ENCODE measurements at regions not wholly inside any gene's neighbourhood (a gene's known extent, or its start where the extent isn't known, plus 50 kb on each side); places are given as distances from the start of the nearest gene placed in this dataset.

- TF ChIP-seq, protein P1, sequence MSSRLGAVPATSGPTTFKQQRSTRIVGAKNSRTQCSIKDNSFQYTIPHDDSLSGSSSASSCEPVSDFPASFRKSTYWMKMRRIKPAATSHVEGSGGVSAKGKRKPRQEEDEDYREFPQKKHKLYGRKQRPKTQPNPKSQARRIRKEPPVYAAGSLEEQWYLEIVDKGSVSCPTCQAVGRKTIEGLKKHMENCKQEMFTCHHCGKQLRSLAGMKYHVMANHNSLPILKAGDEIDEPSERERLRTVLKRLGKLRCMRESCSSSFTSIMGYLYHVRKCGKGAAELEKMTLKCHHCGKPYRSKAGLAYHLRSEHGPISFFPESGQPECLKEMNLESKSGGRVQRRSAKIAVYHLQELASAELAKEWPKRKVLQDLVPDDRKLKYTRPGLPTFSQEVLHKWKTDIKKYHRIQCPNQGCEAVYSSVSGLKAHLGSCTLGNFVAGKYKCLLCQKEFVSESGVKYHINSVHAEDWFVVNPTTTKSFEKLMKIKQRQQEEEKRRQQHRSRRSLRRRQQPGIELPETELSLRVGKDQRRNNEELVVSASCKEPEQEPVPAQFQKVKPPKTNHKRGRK (CRISPR knock-in tag; IDR thresholded peaks at IDR 0.05; ENCODE audit: borderline replicate concordance) = no peak
- TF ChIP-seq CTCF (IDR thresholded peaks at IDR 0.05) (no peak), FOXP4 (CRISPR knock-in tag; IDR thresholded peaks at IDR 0.05) (no peak), AR (CRISPR knock-in tag; IDR thresholded peaks at IDR 0.05) (no peak), ZNF121 (CRISPR knock-in tag; IDR thresholded peaks at IDR 0.05) (no peak), FOXJ3 (CRISPR knock-in tag; IDR thresholded peaks at IDR 0.05; ENCODE audit: borderline replicate concordance) (no peak), NR1H2 (CRISPR knock-in tag; IDR thresholded peaks at IDR 0.05) (no peak), TP53 (CRISPR knock-in tag; IDR thresholded peaks at IDR 0.05) (no peak), FOXP1 (CRISPR knock-in tag; IDR thresholded peaks at IDR 0.05; ENCODE audit: borderline replicate concordance) (no peak)
- TF ChIP-seq, protein P2, sequence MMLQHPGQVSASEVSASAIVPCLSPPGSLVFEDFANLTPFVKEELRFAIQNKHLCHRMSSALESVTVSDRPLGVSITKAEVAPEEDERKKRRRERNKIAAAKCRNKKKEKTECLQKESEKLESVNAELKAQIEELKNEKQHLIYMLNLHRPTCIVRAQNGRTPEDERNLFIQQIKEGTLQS (CRISPR knock-in tag; conservative IDR thresholded peaks at IDR 0.05) = no peak
- TF ChIP-seq, protein P3, sequence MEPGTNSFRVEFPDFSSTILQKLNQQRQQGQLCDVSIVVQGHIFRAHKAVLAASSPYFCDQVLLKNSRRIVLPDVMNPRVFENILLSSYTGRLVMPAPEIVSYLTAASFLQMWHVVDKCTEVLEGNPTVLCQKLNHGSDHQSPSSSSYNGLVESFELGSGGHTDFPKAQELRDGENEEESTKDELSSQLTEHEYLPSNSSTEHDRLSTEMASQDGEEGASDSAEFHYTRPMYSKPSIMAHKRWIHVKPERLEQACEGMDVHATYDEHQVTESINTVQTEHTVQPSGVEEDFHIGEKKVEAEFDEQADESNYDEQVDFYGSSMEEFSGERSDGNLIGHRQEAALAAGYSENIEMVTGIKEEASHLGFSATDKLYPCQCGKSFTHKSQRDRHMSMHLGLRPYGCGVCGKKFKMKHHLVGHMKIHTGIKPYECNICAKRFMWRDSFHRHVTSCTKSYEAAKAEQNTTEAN (CRISPR knock-in tag; IDR thresholded peaks at IDR 0.05) = no peak
- TF ChIP-seq, protein P4, sequence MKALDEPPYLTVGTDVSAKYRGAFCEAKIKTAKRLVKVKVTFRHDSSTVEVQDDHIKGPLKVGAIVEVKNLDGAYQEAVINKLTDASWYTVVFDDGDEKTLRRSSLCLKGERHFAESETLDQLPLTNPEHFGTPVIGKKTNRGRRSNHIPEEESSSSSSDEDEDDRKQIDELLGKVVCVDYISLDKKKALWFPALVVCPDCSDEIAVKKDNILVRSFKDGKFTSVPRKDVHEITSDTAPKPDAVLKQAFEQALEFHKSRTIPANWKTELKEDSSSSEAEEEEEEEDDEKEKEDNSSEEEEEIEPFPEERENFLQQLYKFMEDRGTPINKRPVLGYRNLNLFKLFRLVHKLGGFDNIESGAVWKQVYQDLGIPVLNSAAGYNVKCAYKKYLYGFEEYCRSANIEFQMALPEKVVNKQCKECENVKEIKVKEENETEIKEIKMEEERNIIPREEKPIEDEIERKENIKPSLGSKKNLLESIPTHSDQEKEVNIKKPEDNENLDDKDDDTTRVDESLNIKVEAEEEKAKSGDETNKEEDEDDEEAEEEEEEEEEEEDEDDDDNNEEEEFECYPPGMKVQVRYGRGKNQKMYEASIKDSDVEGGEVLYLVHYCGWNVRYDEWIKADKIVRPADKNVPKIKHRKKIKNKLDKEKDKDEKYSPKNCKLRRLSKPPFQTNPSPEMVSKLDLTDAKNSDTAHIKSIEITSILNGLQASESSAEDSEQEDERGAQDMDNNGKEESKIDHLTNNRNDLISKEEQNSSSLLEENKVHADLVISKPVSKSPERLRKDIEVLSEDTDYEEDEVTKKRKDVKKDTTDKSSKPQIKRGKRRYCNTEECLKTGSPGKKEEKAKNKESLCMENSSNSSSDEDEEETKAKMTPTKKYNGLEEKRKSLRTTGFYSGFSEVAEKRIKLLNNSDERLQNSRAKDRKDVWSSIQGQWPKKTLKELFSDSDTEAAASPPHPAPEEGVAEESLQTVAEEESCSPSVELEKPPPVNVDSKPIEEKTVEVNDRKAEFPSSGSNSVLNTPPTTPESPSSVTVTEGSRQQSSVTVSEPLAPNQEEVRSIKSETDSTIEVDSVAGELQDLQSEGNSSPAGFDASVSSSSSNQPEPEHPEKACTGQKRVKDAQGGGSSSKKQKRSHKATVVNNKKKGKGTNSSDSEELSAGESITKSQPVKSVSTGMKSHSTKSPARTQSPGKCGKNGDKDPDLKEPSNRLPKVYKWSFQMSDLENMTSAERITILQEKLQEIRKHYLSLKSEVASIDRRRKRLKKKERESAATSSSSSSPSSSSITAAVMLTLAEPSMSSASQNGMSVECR (CRISPR knock-in tag; IDR thresholded peaks at IDR 0.05; ENCODE audit: borderline replicate concordance) = no peak
These were observed 598.6 kb upstream of the PCDH20 start for GRCh38 chr13:62014299-62014698.
